ENCODE measurements at regions not wholly inside any gene's neighbourhood (a gene's known extent, or its start where the extent isn't known, plus 50 kb on each side); places are given as distances from the start of the nearest gene placed in this dataset.

GRCh38 chr22:22702237-22703202, 58.1 kb downstream of the GGTLC2 start:
- WGBS, 3 donors = 82 to 83% (median 82%) methylated on average over 9 of the region's 9 CpGs
- Histone ChIP-seq H3K4me3 (no peak overlapping the region), H3K4me1 (ENCODE audit: insufficient read depth) (no peaks in the 10 kb centered on the region), H3K9me3 (no peaks in the 10 kb centered on the region), H3K36me3 (no peaks in the 10 kb centered on the region), H3K27ac (no peak overlapping the region), H3K27me3 (no peaks in the 10 kb centered on the region)
- no peak for TF ChIP-seq CTCF (IDR thresholded peaks at IDR 0.05)
- TF ChIP-seq POLR2A (IDR thresholded peaks at IDR 0.05) = no peak
- no peak for TF ChIP-seq EP300 (IDR thresholded peaks at IDR 0.05)
- DNase-seq = no peak
- intact Hi-C loops (cut with DNase I) = no loop called here

DNA sequence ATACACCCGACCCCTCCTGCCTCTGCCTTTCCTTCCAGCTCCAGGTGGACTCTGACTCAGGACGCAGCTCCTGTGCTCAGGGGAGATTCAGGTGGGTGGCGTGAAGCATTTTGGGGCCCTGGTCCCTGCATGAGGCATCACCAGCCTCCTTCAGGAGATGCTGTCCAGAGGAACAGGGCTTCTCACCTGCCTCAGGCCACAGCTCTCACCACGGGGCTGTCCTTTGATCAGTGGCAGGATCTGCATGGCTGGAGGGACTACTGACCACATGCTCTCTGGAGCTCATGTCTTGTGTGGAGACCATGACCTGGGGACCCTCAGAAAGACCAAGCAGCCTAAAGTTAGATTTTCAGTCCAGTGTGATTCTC, 58.8 kb downstream of the GGTLC2 start:
- Histone ChIP-seq H3K27ac (no peak overlapping the region), H3K9me3 (no peaks in the 10 kb centered on the region), H3K27me3 (no peaks in the 10 kb centered on the region), H3K4me1 (ENCODE audit: insufficient read depth) (no peaks in the 10 kb centered on the region), H3K4me3 (no peak overlapping the region), H3K36me3 (no peaks in the 10 kb centered on the region)
- WGBS, 3 donors = 87 to 93% (median 90%) methylated on average over 3 to 4 of the region's 4 CpGs
- no peak for DNase-seq
- TF ChIP-seq EP300 (IDR thresholded peaks at IDR 0.05) (no peak), POLR2A (IDR thresholded peaks at IDR 0.05) (no peak), CTCF (IDR thresholded peaks at IDR 0.05) (no peak)
- intact Hi-C loops (cut with DNase I) = no loop called here

- Histone ChIP-seq H3K27me3 (no peaks in the 10 kb centered on the region), H3K9me3 (no peaks in the 10 kb centered on the region), H3K36me3 (no peaks in the 10 kb centered on the region), H3K4me3 (no peak overlapping the region), H3K27ac (no peak overlapping the region), H3K4me1 (ENCODE audit: insufficient read depth) (peaks cover 1% of the 10 kb centered on the region)
- 73 to 89% (median 80%) methylated on average over 5 of the region's 5 CpGs for WGBS, 3 donors
- TF ChIP-seq EP300 (IDR thresholded peaks at IDR 0.05) = no peak
- intact Hi-C loops (cut with DNase I) = no loop called here
- no peak for DNase-seq
Observed at GRCh38 chr22:22703715-22704114, 59.3 kb downstream of the GGTLC2 start.

DNA sequence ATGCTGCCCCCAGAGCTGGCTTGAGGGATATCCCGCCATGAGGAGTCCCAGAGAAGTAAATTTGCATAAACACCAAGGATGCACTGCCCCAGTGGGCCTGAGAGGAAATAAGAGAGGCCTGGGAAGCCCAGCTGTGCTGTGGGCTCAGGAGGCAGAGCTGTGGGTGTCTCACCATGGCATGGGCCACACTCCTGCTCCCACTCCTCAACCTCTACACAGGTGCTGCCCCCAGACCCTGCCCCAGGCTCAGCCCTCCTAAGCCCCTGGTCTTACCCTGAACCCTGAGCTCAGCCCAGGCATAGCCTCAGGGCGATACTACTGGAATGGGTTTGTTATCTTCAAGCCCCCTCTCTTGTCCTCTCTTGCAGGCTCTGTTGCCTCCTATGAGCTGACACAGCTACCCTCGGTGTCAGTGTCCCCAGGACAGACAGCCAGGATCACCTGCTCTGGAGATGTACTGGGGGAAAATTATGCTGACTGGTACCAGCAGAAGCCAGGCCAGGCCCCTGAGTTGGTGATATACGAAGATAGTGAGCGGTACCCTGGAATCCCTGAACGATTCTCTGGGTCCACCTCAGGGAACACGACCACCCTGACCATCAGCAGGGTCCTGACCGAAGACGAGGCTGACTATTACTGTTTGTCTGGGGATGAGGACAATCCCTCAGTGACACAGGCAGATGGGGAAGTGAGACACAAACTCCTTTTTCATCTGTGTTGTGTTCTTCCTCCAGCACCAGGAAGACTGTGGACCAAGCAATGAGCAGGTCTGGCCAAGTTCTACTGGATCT, 59.9 kb downstream of the GGTLC2 start:
- H3K4me3 ChIP-seq = no peak overlapping the region
- H3K27ac ChIP-seq = no peak overlapping the region
- H3K36me3 ChIP-seq = no peaks in the 10 kb centered on the region
- H3K4me1 ChIP-seq (ENCODE audit: insufficient read depth) = peaks cover 1% of the 10 kb centered on the region
- WGBS, 3 donors = 92 to 97% (median 93%) methylated on average over 9 of the region's 9 CpGs
- no peaks in the 10 kb centered on the region for H3K9me3 ChIP-seq
- intact Hi-C loops (cut with DNase I) = no loop called here
- no peak for TF ChIP-seq EP300 (IDR thresholded peaks at IDR 0.05)
- TF ChIP-seq CTCF (IDR thresholded peaks at IDR 0.05) = no peak
- no peak for TF ChIP-seq POLR2A (IDR thresholded peaks at IDR 0.05)
- no peak for DNase-seq
- H3K27me3 ChIP-seq = no peaks in the 10 kb centered on the region

All from ovary (tissue), 7 donors.